GM23338 (cell line): ENCODE measurements at regions not wholly inside any gene's neighbourhood (a gene's known extent, or its start where the extent isn't known, plus 50 kb on each side); places are given as distances from the start of the nearest gene placed in this dataset.

Experiments used
- ATAC-seq: fragments of 200-7000 bp; cut with Tn5 transposase; 3 replicates; pipeline ENCODE4 v1.9.1; 2020
- DNase-seq: peaks from one replicate; pipeline ENCODE4 v3.0.0-alpha.2; 2015; ENCODE audit warnings: low spot score
- H2AFZ ChIP-seq: fragments of 200-600 bp; sonication (generic); 2 replicates; pipeline ENCODE4 v1.8.0; 2016; ENCODE audit warnings: antibody characterized with exemption, mild to moderate bottlenecking, moderate library complexity
- H3F3A ChIP-seq: fragments of 200-600 bp; sonication (generic); replicated peaks from 2 replicates; pipeline ENCODE4 v1.8.0; 2017; ENCODE audit warnings: antibody characterized with exemption, mixed run types, low read depth
- H3K27ac ChIP-seq: fragments of 200-600 bp; sonication (generic); 2 replicates; pipeline ENCODE4 v1.6.1; 2016; ENCODE audit warnings: low read depth
- H3K27me3 ChIP-seq: fragments of 200-600 bp; sonication (generic); 2 replicates; pipeline ENCODE4 v1.8.0; 2016; ENCODE audit warnings: mild to moderate bottlenecking, mixed run types, moderate library complexity; ENCODE audit not compliant: insufficient read depth
- H3K36me3 ChIP-seq: fragments of 200-600 bp; sonication (generic); 2 replicates; pipeline ENCODE4 v1.8.0; 2016; ENCODE audit warnings: mild to moderate bottlenecking; ENCODE audit not compliant: insufficient read depth
- H3K4me1 ChIP-seq: fragments of 200-600 bp; sonication (generic); 2 replicates; pipeline ENCODE4 v1.8.0; 2016; ENCODE audit warnings: mild to moderate bottlenecking, moderate library complexity; ENCODE audit not compliant: insufficient read depth
- H3K4me2 ChIP-seq: fragments of 200-600 bp; sonication (generic); 2 replicates; pipeline ENCODE4 v1.7.1; 2017; ENCODE audit warnings: mixed run types
- H3K4me3 ChIP-seq: fragments of 200-600 bp; sonication (generic); 2 replicates; pipeline ENCODE4 v1.6.1; 2016; ENCODE audit warnings: mixed run types
- H3K79me2 ChIP-seq: fragments of 200-600 bp; sonication (generic); replicated peaks from 2 replicates; pipeline ENCODE4 v1.8.0; 2017; ENCODE audit warnings: mild to moderate bottlenecking; ENCODE audit not compliant: insufficient read depth
- H3K9me2 ChIP-seq: fragments of 200-600 bp; sonication (generic); 2 replicates; pipeline ENCODE4 v1.8.0; 2017; ENCODE audit not compliant: insufficient read depth
- H4K20me1 ChIP-seq: fragments of 200-600 bp; sonication (generic); replicated peaks from 2 replicates; pipeline ENCODE4 v1.8.0; 2017; ENCODE audit warnings: mild to moderate bottlenecking; ENCODE audit not compliant: insufficient read depth
- H3K27ac Mint-ChIP-seq: 2 replicates; pipeline ENCODE4 v1.8.0; 2020; ENCODE audit warnings: inconsistent platforms, mild to moderate bottlenecking, moderate library complexity, mixed read lengths
- H3K27me3 Mint-ChIP-seq: 3 replicates; pipeline ENCODE4 v1.8.0; 2022; ENCODE audit warnings: low read depth, mild to moderate bottlenecking, moderate library complexity, mixed read lengths, inconsistent platforms; ENCODE audit not compliant: insufficient read depth, poor library complexity
- H3K36me3 Mint-ChIP-seq: 3 replicates; pipeline ENCODE4 v1.8.0; 2021; ENCODE audit warnings: low read depth, mild to moderate bottlenecking, inconsistent platforms, moderate library complexity, mixed read lengths
- H3K4me1 Mint-ChIP-seq: 3 replicates; pipeline ENCODE4 v1.8.0; 2020; ENCODE audit warnings: mild to moderate bottlenecking, inconsistent platforms, mixed read lengths
- H3K4me3 Mint-ChIP-seq: 3 replicates; pipeline ENCODE4 v1.8.0; 2021; ENCODE audit warnings: moderate library complexity, mild to moderate bottlenecking, inconsistent platforms, mixed read lengths
- H3K9me3 Mint-ChIP-seq: 3 replicates; pipeline ENCODE4 v1.8.0; 2020; ENCODE audit warnings: moderate library complexity, mild to moderate bottlenecking, inconsistent platforms, mixed read lengths
- CREB1 ChIP-seq: fragments of 250-450 bp; sonication (Bioruptor Pico); IDR thresholded peaks from 2 replicates; pipeline ENCODE4 v1.5.0; 2020; ENCODE audit warnings: low read depth, mild to moderate bottlenecking, moderate library complexity
- EZH2phosphoT487 ChIP-seq: fragments of 200-600 bp; sonication (generic); IDR thresholded peaks from one replicate; pipeline ENCODE4 v1.8.1; 2018; ENCODE audit warnings: antibody characterized with exemption; ENCODE audit not compliant: unreplicated experiment
- POLR2AphosphoS5 ChIP-seq: IDR thresholded peaks from 2 replicates; pipeline ENCODE4 v1.6.1; 2016; ENCODE audit warnings: antibody characterized with exemption, low read depth
- TF ChIP-seq, protein P1 (sequence below): IDR thresholded peaks from one replicate; pipeline ENCODE4 v1.6.1; 2018; ENCODE audit warnings: antibody characterized with exemption; ENCODE audit not compliant: unreplicated experiment
- TF ChIP-seq, protein P2 (sequence below), 2 experiments: fragments of 200-600 bp in 1 of 2; sonication (generic) in 1 of 2; conservative IDR thresholded peaks; 2 replicates each; pipeline versions ENCODE4 v1.5.1 to v1.6.1; 2016 to 2017; ENCODE audit warnings: antibody characterized with exemption in 2 of 2, low read depth in 2 of 2, mild to moderate bottlenecking in 2 of 2, moderate library complexity in 1 of 2
- TF ChIP-seq, protein P3 (sequence below): IDR thresholded peaks from 2 replicates; pipeline ENCODE4 v1.6.1; 2016; ENCODE audit warnings: antibody characterized with exemption
- TF ChIP-seq, protein P4 (sequence below): fragments of 250-450 bp; sonication (Bioruptor Pico); IDR thresholded peaks from 2 replicates; pipeline ENCODE4 v1.5.0; 2020; ENCODE audit warnings: mild to moderate bottlenecking, moderate library complexity

DNA sequence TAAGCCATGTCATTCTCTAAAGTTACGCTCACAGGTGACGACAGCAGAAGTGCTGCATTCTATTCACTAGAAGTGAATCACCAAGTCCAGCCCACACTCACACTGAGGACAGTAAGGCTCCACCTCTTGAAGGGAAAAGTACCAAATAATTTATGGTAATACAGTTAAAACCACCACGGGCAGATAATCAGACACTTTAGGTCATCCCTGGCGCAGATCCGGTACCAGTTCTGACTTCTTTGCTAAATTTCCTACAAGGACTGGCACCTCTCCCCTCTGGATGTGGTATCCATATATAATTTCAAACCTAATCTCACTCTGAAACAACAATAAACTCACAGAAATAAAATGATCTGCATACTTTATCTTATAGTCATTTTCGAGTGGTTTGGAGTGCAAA is 954.7 kb upstream of the GHITM start (continued):
- TF ChIP-seq, protein P1, sequence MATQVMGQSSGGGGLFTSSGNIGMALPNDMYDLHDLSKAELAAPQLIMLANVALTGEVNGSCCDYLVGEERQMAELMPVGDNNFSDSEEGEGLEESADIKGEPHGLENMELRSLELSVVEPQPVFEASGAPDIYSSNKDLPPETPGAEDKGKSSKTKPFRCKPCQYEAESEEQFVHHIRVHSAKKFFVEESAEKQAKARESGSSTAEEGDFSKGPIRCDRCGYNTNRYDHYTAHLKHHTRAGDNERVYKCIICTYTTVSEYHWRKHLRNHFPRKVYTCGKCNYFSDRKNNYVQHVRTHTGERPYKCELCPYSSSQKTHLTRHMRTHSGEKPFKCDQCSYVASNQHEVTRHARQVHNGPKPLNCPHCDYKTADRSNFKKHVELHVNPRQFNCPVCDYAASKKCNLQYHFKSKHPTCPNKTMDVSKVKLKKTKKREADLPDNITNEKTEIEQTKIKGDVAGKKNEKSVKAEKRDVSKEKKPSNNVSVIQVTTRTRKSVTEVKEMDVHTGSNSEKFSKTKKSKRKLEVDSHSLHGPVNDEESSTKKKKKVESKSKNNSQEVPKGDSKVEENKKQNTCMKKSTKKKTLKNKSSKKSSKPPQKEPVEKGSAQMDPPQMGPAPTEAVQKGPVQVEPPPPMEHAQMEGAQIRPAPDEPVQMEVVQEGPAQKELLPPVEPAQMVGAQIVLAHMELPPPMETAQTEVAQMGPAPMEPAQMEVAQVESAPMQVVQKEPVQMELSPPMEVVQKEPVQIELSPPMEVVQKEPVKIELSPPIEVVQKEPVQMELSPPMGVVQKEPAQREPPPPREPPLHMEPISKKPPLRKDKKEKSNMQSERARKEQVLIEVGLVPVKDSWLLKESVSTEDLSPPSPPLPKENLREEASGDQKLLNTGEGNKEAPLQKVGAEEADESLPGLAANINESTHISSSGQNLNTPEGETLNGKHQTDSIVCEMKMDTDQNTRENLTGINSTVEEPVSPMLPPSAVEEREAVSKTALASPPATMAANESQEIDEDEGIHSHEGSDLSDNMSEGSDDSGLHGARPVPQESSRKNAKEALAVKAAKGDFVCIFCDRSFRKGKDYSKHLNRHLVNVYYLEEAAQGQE: no peak

DNA sequence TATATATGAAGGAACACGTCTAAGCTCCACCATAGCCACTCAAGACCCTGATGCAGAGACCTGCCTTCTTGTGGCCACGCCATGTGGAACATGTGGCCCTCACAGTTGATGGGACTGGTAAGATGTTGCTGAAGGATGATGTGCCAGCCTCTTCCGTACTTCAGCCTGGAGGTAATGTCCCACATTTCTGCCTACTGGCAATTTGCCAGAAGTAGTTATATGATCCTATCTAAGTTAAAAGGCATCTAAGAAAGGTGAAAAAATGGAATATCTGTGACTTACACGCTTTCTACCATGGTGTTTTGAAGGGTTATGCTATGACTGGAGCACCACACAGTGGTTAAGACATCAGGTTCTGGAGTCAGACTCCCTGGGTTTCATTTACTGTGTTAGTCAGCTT is 948.7 kb upstream of the GHITM start:
- Histone ChIP-seq H3K4me3 (no peak overlapping the region), H3K79me2 (no peaks in the 10 kb centered on the region), H2AFZ (no peak overlapping the region), H3K36me3 (no peaks in the 10 kb centered on the region), H3K4me2 (no peak overlapping the region), H3F3A (no peaks in the 10 kb centered on the region), H3K9me2 (0 out of 2 replicates have a peak, but pooled peaks cover 8% of the 10 kb centered on the region), H3K27me3 (no peaks in the 10 kb centered on the region), H3K27ac (no peak overlapping the region), H4K20me1 (no peaks in the 10 kb centered on the region), H3K4me1 (peaks cover 9% of the 10 kb centered on the region; the same call in 1 of the 2 replicates)
- no peak overlapping the region for H3K27ac Mint-ChIP-seq
- H3K27me3 Mint-ChIP-seq: no peaks in the 10 kb centered on the region
- no peak for DNase-seq
- no peak for ATAC-seq
- H3K4me3 Mint-ChIP-seq: no peak overlapping the region
- peaks cover 21% of the 10 kb centered on the region; the same call in 2 of the 3 replicates for H3K9me3 Mint-ChIP-seq
- H3K4me1 Mint-ChIP-seq: peaks cover 9% of the 10 kb centered on the region
- TF ChIP-seq POLR2AphosphoS5 (no peak), EZH2phosphoT487 (no peak)
- TF ChIP-seq, protein P2, sequence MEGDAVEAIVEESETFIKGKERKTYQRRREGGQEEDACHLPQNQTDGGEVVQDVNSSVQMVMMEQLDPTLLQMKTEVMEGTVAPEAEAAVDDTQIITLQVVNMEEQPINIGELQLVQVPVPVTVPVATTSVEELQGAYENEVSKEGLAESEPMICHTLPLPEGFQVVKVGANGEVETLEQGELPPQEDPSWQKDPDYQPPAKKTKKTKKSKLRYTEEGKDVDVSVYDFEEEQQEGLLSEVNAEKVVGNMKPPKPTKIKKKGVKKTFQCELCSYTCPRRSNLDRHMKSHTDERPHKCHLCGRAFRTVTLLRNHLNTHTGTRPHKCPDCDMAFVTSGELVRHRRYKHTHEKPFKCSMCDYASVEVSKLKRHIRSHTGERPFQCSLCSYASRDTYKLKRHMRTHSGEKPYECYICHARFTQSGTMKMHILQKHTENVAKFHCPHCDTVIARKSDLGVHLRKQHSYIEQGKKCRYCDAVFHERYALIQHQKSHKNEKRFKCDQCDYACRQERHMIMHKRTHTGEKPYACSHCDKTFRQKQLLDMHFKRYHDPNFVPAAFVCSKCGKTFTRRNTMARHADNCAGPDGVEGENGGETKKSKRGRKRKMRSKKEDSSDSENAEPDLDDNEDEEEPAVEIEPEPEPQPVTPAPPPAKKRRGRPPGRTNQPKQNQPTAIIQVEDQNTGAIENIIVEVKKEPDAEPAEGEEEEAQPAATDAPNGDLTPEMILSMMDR (conservative IDR thresholded peaks at IDR 0.05; ENCODE audit: low read depth in 2 of 2): 0 out of 4 replicates have a peak, but pooled peaks of 1 of the 2 experiments have one; percentile 10
- TF ChIP-seq, protein P3, sequence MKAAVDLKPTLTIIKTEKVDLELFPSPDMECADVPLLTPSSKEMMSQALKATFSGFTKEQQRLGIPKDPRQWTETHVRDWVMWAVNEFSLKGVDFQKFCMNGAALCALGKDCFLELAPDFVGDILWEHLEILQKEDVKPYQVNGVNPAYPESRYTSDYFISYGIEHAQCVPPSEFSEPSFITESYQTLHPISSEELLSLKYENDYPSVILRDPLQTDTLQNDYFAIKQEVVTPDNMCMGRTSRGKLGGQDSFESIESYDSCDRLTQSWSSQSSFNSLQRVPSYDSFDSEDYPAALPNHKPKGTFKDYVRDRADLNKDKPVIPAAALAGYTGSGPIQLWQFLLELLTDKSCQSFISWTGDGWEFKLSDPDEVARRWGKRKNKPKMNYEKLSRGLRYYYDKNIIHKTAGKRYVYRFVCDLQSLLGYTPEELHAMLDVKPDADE: no peak
- H3K36me3 Mint-ChIP-seq: peaks cover 12% of the 10 kb centered on the region

DNA sequence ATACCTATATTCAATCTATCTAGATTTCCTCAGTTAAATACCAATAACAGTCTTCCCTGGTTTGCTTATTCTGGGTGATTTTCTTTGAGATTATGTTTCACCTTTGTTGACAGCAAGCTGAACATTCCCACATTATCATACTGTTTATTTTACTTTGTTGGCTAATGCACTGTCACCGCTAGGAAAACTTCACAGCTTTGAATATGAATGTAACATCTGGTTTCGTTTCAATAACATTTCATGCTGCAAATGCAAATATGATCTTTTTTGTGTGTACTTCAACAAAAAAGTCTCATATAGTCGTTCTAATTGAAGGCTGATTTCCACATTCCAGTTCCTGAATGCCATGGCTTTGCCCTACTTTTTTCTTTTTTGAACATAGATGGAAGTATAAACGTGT is 946.3 kb upstream of the GHITM start:
- no peak overlapping the region for H3K27ac ChIP-seq
- H3K4me3 ChIP-seq: no peak overlapping the region
- H3K36me3 ChIP-seq: no peaks in the 10 kb centered on the region
- no peaks in the 10 kb centered on the region for H3K27me3 ChIP-seq
- Mint-ChIP-seq H3K4me1 (peaks cover 9% of the 10 kb centered on the region), H3K27ac (peak overlapping the region; percentile 4; the same call in 1 of the 2 replicates), H3K36me3 (peaks cover under 1% of the 10 kb centered on the region; the same call in 2 of the 3 replicates), H3K27me3 (no peaks in the 10 kb centered on the region), H3K9me3 (peaks cover 4% of the 10 kb centered on the region; the same call in 2 of the 3 replicates), H3K4me3 (no peak overlapping the region)
- no peak overlapping the region for H3K4me2 ChIP-seq
- ATAC-seq: no peak
- no peak for DNase-seq
- 0 out of 2 replicates have a peak, but pooled peaks cover 5% of the 10 kb centered on the region for H3K9me2 ChIP-seq
- H3K79me2 ChIP-seq: no peaks in the 10 kb centered on the region
- no peaks in the 10 kb centered on the region for H3F3A ChIP-seq
- H2AFZ ChIP-seq: no peak overlapping the region
- peaks cover 9% of the 10 kb centered on the region; the same call in 1 of the 2 replicates for H3K4me1 ChIP-seq
- H4K20me1 ChIP-seq: no peaks in the 10 kb centered on the region
- TF ChIP-seq, protein P4, sequence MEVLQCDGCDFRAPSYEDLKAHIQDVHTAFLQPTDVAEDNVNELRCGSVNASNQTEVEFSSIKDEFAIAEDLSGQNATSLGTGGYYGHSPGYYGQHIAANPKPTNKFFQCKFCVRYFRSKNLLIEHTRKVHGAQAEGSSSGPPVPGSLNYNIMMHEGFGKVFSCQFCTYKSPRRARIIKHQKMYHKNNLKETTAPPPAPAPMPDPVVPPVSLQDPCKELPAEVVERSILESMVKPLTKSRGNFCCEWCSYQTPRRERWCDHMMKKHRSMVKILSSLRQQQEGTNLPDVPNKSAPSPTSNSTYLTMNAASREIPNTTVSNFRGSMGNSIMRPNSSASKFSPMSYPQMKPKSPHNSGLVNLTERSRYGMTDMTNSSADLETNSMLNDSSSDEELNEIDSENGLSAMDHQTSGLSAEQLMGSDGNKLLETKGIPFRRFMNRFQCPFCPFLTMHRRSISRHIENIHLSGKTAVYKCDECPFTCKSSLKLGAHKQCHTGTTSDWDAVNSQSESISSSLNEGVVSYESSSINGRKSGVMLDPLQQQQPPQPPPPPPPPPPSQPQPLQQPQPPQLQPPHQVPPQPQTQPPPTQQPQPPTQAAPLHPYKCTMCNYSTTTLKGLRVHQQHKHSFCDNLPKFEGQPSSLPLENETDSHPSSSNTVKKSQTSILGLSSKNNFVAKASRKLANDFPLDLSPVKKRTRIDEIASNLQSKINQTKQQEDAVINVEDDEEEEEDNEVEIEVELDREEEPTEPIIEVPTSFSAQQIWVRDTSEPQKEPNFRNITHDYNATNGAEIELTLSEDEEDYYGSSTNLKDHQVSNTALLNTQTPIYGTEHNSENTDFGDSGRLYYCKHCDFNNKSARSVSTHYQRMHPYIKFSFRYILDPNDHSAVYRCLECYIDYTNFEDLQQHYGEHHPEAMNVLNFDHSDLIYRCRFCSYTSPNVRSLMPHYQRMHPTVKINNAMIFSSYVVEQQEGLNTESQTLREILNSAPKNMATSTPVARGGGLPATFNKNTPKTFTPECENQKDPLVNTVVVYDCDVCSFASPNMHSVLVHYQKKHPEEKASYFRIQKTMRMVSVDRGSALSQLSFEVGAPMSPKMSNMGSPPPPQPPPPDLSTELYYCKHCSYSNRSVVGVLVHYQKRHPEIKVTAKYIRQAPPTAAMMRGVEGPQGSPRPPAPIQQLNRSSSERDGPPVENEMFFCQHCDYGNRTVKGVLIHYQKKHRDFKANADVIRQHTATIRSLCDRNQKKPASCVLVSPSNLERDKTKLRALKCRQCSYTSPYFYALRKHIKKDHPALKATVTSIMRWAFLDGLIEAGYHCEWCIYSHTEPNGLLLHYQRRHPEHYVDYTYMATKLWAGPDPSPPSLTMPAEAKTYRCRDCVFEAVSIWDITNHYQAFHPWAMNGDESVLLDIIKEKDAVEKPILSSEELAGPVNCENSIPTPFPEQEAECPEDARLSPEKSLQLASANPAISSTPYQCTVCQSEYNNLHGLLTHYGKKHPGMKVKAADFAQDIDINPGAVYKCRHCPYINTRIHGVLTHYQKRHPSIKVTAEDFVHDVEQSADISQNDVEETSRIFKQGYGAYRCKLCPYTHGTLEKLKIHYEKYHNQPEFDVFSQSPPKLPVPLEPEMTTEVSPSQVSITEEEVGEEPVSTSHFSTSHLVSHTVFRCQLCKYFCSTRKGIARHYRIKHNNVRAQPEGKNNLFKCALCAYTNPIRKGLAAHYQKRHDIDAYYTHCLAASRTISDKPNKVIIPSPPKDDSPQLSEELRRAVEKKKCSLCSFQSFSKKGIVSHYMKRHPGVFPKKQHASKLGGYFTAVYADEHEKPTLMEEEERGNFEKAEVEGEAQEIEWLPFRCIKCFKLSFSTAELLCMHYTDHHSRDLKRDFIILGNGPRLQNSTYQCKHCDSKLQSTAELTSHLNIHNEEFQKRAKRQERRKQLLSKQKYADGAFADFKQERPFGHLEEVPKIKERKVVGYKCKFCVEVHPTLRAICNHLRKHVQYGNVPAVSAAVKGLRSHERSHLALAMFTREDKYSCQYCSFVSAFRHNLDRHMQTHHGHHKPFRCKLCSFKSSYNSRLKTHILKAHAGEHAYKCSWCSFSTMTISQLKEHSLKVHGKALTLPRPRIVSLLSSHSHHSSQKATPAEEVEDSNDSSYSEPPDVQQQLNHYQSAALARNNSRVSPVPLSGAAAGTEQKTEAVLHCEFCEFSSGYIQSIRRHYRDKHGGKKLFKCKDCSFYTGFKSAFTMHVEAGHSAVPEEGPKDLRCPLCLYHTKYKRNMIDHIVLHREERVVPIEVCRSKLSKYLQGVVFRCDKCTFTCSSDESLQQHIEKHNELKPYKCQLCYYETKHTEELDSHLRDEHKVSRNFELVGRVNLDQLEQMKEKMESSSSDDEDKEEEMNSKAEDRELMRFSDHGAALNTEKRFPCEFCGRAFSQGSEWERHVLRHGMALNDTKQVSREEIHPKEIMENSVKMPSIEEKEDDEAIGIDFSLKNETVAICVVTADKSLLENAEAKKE (CRISPR knock-in tag): no peak
- no peak for TF ChIP-seq CREB1 (CRISPR knock-in tag)
